ENCODE measurements at regions not wholly inside any gene's neighbourhood (a gene's known extent, or its start where the extent isn't known, plus 50 kb on each side); places are given as distances from the start of the nearest gene placed in this dataset.
A peak's percentile ranks its signal among the peaks of the same experiment; 100 is the strongest.

DNA sequence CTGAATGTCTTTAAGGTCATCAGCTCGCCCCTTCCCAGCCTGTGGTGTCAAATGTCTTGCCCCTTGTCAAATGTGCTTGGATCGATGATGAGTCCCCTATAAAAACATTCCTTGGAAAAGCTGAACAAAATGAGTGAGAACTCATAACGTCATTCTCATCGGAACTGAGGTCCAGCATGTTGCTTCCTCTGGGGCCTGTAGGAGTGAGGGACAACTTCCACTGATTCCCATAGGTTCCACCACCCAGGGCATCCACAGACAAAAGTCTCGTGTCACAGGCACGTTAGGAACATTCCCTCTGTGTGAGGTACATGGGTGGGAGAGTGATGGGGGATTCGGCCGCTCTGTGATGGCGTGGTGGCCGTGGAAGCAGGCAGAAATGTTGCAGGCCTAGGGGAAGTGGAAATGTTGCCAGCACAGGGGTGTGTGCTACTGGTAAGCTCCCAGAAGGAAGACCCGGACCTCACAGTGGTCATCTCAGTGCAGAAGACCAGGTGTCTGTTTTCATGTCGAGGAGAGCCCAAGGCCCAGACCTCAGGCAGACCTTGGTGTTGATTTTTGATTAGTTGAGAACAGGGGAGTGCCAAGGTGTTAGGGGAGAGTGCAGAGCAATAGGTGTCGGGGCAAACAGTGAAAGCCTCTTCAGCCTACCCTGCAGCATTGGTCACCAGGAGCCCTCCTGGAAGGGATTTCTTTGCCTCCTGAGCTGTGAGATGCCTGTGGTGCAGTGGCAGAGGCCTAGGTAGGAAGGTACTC lies 96.8 kb downstream of the SNRPN start:
- H3K9me3 ChIP-seq (ENCODE audit: control insufficient read depth in 2 of 3, low read length in 3 of 3) = peaks cover 24 to 97% (median 58%) of the 10 kb centered on the region in 3 experiments
- H3K4me3 ChIP-seq (ENCODE audit: low read length) = no peak overlapping the region
- intact Hi-C loops (cut with micrococcal nuclease) = no loop called here
- Mint-ChIP-seq H3K36me3 (peaks cover 45 to 94% (median 82%) of the 10 kb centered on the region in 5 donors), H3K27me3 (no peaks in the 10 kb centered on the region), H3K9me3 (peaks cover 19 to 99% (median 94%) of the 10 kb centered on the region in 11 donors), H3K27ac (no peak overlapping the region), H3K4me3 (peak overlapping the region in 3 of 10 donors; percentile 9 to 62 (median 42)), H3K4me1 (no peaks in the 10 kb centered on the region)
- CTCF ChIA-PET = no interaction called here
- H3K4me1 ChIP-seq (ENCODE audit: control insufficient read depth in 2 of 2, insufficient read depth in 2 of 2, low read length in 2 of 2) = no peaks in the 10 kb centered on the region
- H3K36me3 ChIP-seq (ENCODE audit: control insufficient read depth in 2 of 3, insufficient read depth in 3 of 3, low read length in 3 of 3) = peaks cover 4 to 98% (median 14%) of the 10 kb centered on the region in 3 experiments
- POLR2A ChIA-PET = no interaction called here
- no peaks in the 10 kb centered on the region for H3K27me3 ChIP-seq (ENCODE audit: control insufficient read depth in 2 of 2, insufficient read depth in 2 of 2, low read length in 2 of 2)
- H3K27ac ChIP-seq (ENCODE audit: low read depth, low read length) = no peak overlapping the region
- DNase-seq = no peak
- ATAC-seq = no peak

DNA sequence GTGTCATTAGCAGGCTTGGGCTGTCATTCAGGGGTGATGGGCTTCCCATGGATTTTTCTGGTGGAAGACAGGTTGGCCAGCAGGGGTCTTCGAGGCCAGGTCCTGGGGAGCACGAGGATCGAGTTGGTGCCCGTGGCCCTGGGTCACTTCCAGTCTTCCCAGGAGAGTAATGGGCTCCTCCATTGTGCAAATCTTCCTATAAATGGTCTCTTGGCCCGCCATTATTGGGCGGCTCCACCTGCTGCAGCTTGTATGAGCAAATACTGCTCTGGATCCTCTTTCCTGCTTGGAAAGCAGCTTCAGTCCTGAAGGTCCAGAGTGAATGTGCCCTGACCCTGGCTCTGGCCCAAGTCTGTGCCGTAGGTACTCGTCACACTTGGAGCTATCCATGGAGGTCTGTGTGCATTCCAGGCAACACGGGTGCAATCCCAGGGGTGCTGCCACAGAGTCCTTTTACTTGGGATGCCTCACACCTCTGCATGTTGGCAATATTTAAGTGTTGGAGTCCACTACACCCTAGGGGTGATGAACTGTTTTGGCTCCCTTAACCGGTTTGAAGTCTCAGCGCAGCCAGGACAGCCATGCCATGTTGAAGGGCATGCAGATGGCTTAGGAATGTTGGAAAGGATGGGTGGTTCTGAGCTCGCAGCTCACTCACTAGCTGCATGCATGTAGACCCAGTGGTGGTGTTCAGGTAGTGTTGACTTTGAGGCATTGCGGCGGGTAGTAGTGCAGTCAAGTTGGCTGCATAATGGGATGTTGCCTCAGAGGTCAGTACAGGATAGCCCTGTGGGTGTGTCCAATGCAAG lies 97.6 kb downstream of the SNRPN start:
- H3K4me3 ChIP-seq (ENCODE audit: low read length) = no peak overlapping the region
- H3K4me1 ChIP-seq (ENCODE audit: control insufficient read depth in 2 of 2, insufficient read depth in 2 of 2, low read length in 2 of 2) = no peaks in the 10 kb centered on the region
- DNase-seq (peak in 1 of 9 donors; percentile 6), ATAC-seq (no peak)
- ChIA-PET CTCF (no interaction called here), POLR2A (no interaction called here)
- peaks cover 26 to 97% (median 65%) of the 10 kb centered on the region in 3 experiments for H3K9me3 ChIP-seq (ENCODE audit: control insufficient read depth in 2 of 3, low read length in 3 of 3)
- Mint-ChIP-seq H3K36me3 (peaks cover 42 to 94% (median 83%) of the 10 kb centered on the region in 5 donors), H3K27ac (no peak overlapping the region), H3K4me3 (no peak overlapping the region), H3K4me1 (no peaks in the 10 kb centered on the region), H3K27me3 (no peaks in the 10 kb centered on the region), H3K9me3 (peaks cover 13 to 99% (median 95%) of the 10 kb centered on the region in 11 donors)
- H3K27me3 ChIP-seq (ENCODE audit: control insufficient read depth in 2 of 2, insufficient read depth in 2 of 2, low read length in 2 of 2) = no peaks in the 10 kb centered on the region
- peaks cover 6 to 98% (median 14%) of the 10 kb centered on the region in 3 experiments for H3K36me3 ChIP-seq (ENCODE audit: control insufficient read depth in 2 of 3, insufficient read depth in 3 of 3, low read length in 3 of 3)
- intact Hi-C loops (cut with micrococcal nuclease) = no loop called here
- no peak overlapping the region for H3K27ac ChIP-seq (ENCODE audit: low read depth, low read length)

DNA sequence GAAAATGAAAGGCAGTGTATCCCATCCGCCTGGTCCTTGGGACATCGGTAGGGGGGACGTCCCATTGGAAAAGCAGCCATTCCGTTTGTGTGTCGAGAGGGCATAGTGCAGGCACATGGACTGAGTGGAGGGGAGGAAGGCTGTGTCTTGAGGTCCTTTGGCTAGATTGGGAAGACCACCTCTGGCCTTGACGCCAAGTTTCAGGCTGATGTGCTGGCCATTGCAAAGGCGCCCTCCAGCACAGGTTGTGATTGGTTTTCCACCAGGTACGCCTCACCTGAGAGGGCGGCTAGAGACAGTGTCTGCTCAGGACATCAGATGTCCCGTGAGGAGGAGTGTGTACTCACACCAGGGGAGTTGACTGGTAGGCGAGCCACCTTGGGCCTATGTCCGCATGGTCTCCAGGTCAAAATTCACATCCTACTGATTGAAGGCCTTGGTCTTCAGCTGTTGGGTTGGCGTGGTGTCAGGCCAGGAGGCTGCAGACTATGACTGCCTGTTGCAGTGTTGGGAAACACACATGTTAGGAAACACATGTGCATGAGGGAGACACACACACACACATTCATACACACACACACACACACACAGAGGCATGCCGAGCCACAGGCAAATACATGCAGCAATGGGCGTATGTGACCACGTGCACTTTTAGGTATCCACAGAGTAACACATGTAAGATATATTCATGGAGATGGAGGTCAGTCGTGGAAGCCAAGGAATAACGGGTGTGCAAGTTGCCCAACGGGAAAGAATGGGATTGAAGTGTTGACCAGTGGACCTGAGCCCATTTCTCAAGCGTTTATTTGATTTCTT lies 98.4 kb downstream of the SNRPN start:
- ATAC-seq (no peak), DNase-seq (no peak)
- H3K4me1 Mint-ChIP-seq = no peaks in the 10 kb centered on the region
- H3K9me3 Mint-ChIP-seq = peaks cover 17 to 99% (median 95%) of the 10 kb centered on the region in 11 donors
- Histone ChIP-seq H3K9me3 (ENCODE audit: control insufficient read depth in 2 of 3, low read length in 3 of 3) (peaks cover 30 to 97% (median 73%) of the 10 kb centered on the region in 3 experiments), H3K36me3 (ENCODE audit: control insufficient read depth in 2 of 3, insufficient read depth in 3 of 3, low read length in 3 of 3) (peaks cover 6 to 98% (median 14%) of the 10 kb centered on the region in 3 experiments), H3K4me1 (ENCODE audit: control insufficient read depth in 2 of 2, insufficient read depth in 2 of 2, low read length in 2 of 2) (no peaks in the 10 kb centered on the region), H3K4me3 (ENCODE audit: low read length) (no peak overlapping the region), H3K27me3 (ENCODE audit: control insufficient read depth in 2 of 2, insufficient read depth in 2 of 2, low read length in 2 of 2) (no peaks in the 10 kb centered on the region), H3K27ac (ENCODE audit: low read depth, low read length) (no peak overlapping the region)
- peaks cover 42 to 94% (median 86%) of the 10 kb centered on the region in 5 donors for H3K36me3 Mint-ChIP-seq
- no peaks in the 10 kb centered on the region for H3K27me3 Mint-ChIP-seq
- POLR2A ChIA-PET = no interaction called here
- peak overlapping the region in 2 of 9 donors; percentile 3 to 71 for H3K27ac Mint-ChIP-seq
- CTCF ChIA-PET = no interaction called here
- H3K4me3 Mint-ChIP-seq = peak overlapping the region in 1 of 10 donors; percentile 64
- intact Hi-C loops (cut with micrococcal nuclease) = no loop called here

DNA sequence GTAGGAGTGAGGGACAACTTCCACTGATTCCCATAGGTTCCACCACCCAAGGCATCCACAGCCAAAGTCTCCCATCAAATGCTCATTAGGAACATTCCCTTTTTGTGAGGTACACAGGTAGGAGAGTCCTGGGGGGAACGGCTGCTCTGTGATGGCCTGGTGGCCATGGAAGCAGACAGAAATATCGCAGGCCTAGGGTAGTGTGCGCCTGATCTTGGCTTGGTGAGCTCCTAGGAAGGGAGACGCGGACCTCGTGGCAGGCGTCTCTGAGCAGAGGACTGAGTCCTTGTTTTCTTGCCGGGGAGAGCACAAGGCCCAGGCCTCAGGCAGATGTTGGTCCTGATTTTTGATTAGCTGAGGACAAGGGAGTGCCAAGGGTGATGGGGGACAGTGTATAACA lies 99.5 kb downstream of the SNRPN start:
- H3K9me3 ChIP-seq (ENCODE audit: control insufficient read depth in 2 of 3, low read length in 3 of 3) = peaks cover 31 to 100% (median 80%) of the 10 kb centered on the region in 3 experiments
- H3K4me1 ChIP-seq (ENCODE audit: control insufficient read depth in 2 of 2, insufficient read depth in 2 of 2, low read length in 2 of 2) = no peaks in the 10 kb centered on the region
- Mint-ChIP-seq H3K9me3 (peaks cover 14 to 100% (median 97%) of the 10 kb centered on the region in 11 donors), H3K27me3 (no peaks in the 10 kb centered on the region), H3K36me3 (peaks cover 42 to 99% (median 95%) of the 10 kb centered on the region in 5 donors), H3K27ac (peak overlapping the region in 1 of 9 donors; percentile 55), H3K4me3 (peak overlapping the region in 3 of 10 donors; percentile 33 to 34 (median 34)), H3K4me1 (no peaks in the 10 kb centered on the region)
- no peak overlapping the region for H3K4me3 ChIP-seq (ENCODE audit: low read length)
- DNase-seq = no peak
- ChIA-PET POLR2A (no interaction called here), CTCF (no interaction called here)
- intact Hi-C loops (cut with micrococcal nuclease) = no loop called here
- H3K27ac ChIP-seq (ENCODE audit: low read depth, low read length) = no peak overlapping the region
- H3K27me3 ChIP-seq (ENCODE audit: control insufficient read depth in 2 of 2, insufficient read depth in 2 of 2, low read length in 2 of 2) = no peaks in the 10 kb centered on the region
- ATAC-seq = no peak
- peaks cover 6 to 100% (median 17%) of the 10 kb centered on the region in 3 experiments for H3K36me3 ChIP-seq (ENCODE audit: control insufficient read depth in 2 of 3, insufficient read depth in 3 of 3, low read length in 3 of 3)

DNA sequence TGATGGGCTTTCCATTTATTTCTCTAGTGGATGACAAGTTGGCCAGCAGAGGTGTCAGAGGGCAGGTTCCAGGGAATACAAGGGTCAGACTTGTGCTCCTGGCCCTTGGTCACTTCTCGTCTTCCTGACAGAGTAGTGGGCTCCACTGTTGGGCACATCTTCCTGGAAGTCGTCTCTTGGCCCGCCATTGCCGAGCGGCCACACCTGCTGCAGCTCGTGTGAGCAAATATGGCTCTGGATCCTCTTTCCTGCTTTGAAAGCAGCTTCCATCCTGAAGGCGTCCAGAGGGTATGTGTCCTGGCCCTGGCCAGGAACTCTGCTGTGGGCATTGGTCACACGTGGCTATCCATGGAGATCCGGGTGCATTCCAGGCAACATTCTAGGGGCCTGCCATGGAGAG lies 100.2 kb downstream of the SNRPN start:
- no peaks in the 10 kb centered on the region for H3K27me3 ChIP-seq (ENCODE audit: control insufficient read depth in 2 of 2, insufficient read depth in 2 of 2, low read length in 2 of 2)
- no peak for DNase-seq
- Mint-ChIP-seq H3K9me3 (peaks cover 8 to 100% (median 97%) of the 10 kb centered on the region in 11 donors), H3K36me3 (peaks cover 42 to 99% (median 96%) of the 10 kb centered on the region in 5 donors), H3K4me1 (no peaks in the 10 kb centered on the region), H3K4me3 (peak overlapping the region in 1 of 10 donors; percentile 33), H3K27me3 (no peaks in the 10 kb centered on the region), H3K27ac (no peak overlapping the region)
- H3K9me3 ChIP-seq (ENCODE audit: control insufficient read depth in 2 of 3, low read length in 3 of 3) = peaks cover 31 to 100% (median 85%) of the 10 kb centered on the region in 3 experiments
- peaks cover 6 to 100% (median 24%) of the 10 kb centered on the region in 3 experiments for H3K36me3 ChIP-seq (ENCODE audit: control insufficient read depth in 2 of 3, insufficient read depth in 3 of 3, low read length in 3 of 3)
- no peak overlapping the region for H3K27ac ChIP-seq (ENCODE audit: low read depth, low read length)
- ATAC-seq = no peak
- H3K4me1 ChIP-seq (ENCODE audit: control insufficient read depth in 2 of 2, insufficient read depth in 2 of 2, low read length in 2 of 2) = no peaks in the 10 kb centered on the region
- no peak overlapping the region for H3K4me3 ChIP-seq (ENCODE audit: low read length)
- ChIA-PET POLR2A (no interaction called here), CTCF (no interaction called here)
- intact Hi-C loops (cut with micrococcal nuclease) = no loop called here

DNA sequence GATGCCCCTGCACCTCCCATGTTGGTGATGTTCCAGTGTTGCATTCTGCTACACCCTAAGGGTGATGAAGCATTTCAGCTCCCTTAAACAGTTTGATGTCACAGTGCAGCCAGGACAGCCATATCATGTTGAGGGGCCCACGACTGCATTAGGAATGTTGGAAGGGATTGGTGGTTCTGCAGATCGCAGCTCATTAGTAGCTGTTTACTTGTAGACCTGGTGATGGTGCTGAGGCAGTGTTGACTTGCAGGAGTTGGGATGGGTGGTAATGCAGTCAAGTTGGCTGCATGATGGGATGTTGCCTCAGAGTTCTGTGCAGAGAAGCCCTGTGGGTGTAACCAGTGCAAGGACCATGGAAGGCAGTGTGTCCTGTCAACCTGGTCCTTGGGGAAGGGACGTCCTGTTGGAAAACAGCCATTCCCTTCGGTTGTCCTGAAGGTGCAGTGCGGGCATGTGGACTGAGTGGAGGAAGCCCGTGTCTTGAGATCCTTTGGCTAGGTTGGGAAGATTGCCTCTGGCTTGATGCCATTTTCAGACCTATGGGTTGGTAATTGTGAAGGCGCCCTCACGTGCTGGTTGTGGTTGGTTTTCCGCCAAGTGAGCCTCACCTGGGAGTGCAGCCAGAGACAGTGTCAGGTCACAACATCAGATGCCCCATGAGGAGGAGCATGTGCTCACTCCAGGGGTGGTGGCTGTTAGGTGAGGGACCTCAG lies 100.7 kb downstream of the SNRPN start:
- peaks cover 31 to 100% (median 87%) of the 10 kb centered on the region in 3 experiments for H3K9me3 ChIP-seq (ENCODE audit: control insufficient read depth in 2 of 3, low read length in 3 of 3)
- no peaks in the 10 kb centered on the region for H3K4me1 ChIP-seq (ENCODE audit: control insufficient read depth in 2 of 2, insufficient read depth in 2 of 2, low read length in 2 of 2)
- intact Hi-C loops (cut with micrococcal nuclease) = no loop called here
- H3K27ac ChIP-seq (ENCODE audit: low read depth, low read length) = no peak overlapping the region
- Mint-ChIP-seq H3K4me1 (no peaks in the 10 kb centered on the region), H3K27ac (peak overlapping the region in 1 of 9 donors; percentile 65), H3K9me3 (peaks cover 6 to 100% (median 97%) of the 10 kb centered on the region in 11 donors), H3K4me3 (peak overlapping the region in 1 of 10 donors; percentile 45), H3K36me3 (peaks cover 43 to 99% (median 96%) of the 10 kb centered on the region in 5 donors), H3K27me3 (no peaks in the 10 kb centered on the region)
- DNase-seq (no peak), ATAC-seq (no peak)
- peak overlapping the region; percentile 1 for H3K4me3 ChIP-seq (ENCODE audit: low read length)
- H3K36me3 ChIP-seq (ENCODE audit: control insufficient read depth in 2 of 3, insufficient read depth in 3 of 3, low read length in 3 of 3) = peaks cover 6 to 100% (median 24%) of the 10 kb centered on the region in 3 experiments
- POLR2A ChIA-PET = no interaction called here
- CTCF ChIA-PET = no interaction called here
- H3K27me3 ChIP-seq (ENCODE audit: control insufficient read depth in 2 of 2, insufficient read depth in 2 of 2, low read length in 2 of 2) = no peaks in the 10 kb centered on the region

Measured in naive thymus-derived CD4-positive, alpha-beta T cell (primary cell).